ENCODE measurements at regions not wholly inside any gene's neighbourhood (a gene's known extent, or its start where the extent isn't known, plus 50 kb on each side); places are given as distances from the start of the nearest gene placed in this dataset.

GRCh38 chr2:185208261-185208660, 530.3 kb upstream of the FSIP2 start:
- Histone ChIP-seq H3K36me3 (ENCODE audit: control insufficient read depth, insufficient read depth, low read length, severe bottlenecking) (no peaks in the 10 kb centered on the region), H3K4me1 (ENCODE audit: control insufficient read depth, insufficient read depth, low read length) (no peaks in the 10 kb centered on the region), H3K9me3 (ENCODE audit: control insufficient read depth, low read length) (no peaks in the 10 kb centered on the region), H3K4me3 (ENCODE audit: low read length) (no peak overlapping the region), H3K27me3 (replicated peaks; ENCODE audit: control insufficient read depth, insufficient read depth, low read length) (no peaks in the 10 kb centered on the region), H3K9ac (ENCODE audit: low read length) (no peak overlapping the region)
- DNase-seq (ENCODE audit: low read depth): peak; percentile 46

GRCh38 chr2:185215497-185215896, 523.1 kb upstream of the FSIP2 start:
- Histone ChIP-seq H3K9ac (ENCODE audit: low read length) (no peak overlapping the region), H3K36me3 (ENCODE audit: control insufficient read depth, insufficient read depth, low read length, severe bottlenecking) (no peaks in the 10 kb centered on the region), H3K4me3 (ENCODE audit: low read length) (no peak overlapping the region), H3K27me3 (replicated peaks; ENCODE audit: control insufficient read depth, insufficient read depth, low read length) (no peaks in the 10 kb centered on the region), H3K4me1 (ENCODE audit: control insufficient read depth, insufficient read depth, low read length) (peaks cover 4% of the 10 kb centered on the region), H3K9me3 (ENCODE audit: control insufficient read depth, low read length) (no peaks in the 10 kb centered on the region)
- no peak for DNase-seq (ENCODE audit: low read depth)

DNA sequence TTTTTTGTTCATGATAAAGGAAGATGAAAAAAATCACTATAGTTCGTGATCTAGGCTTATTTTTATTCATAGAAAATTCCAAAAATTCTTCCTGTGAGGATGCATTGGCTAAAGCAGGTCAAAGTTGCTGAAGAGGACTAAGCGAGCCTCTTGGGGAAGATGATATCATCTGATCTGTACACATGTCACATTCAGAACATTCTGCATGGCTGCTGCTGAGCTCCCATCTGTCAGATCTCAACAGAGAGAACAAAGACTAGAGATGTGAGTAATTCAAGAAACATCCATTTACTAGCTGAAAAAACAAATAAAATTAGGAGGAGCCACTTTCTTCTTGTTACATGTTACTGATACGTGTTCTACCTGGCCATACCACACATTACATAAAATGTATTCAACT, 518.6 kb upstream of the FSIP2 start:
- Histone ChIP-seq H3K9me3 (ENCODE audit: control insufficient read depth, low read length) (no peaks in the 10 kb centered on the region), H3K9ac (ENCODE audit: low read length) (no peak overlapping the region), H3K4me3 (ENCODE audit: low read length) (no peak overlapping the region), H3K4me1 (ENCODE audit: control insufficient read depth, insufficient read depth, low read length) (peaks cover 4% of the 10 kb centered on the region), H3K27me3 (replicated peaks; ENCODE audit: control insufficient read depth, insufficient read depth, low read length) (no peaks in the 10 kb centered on the region), H3K36me3 (ENCODE audit: control insufficient read depth, insufficient read depth, low read length, severe bottlenecking) (no peaks in the 10 kb centered on the region)
- DNase-seq (ENCODE audit: low read depth): peak; percentile 39

- no peak for DNase-seq (ENCODE audit: low read depth)
- Histone ChIP-seq H3K9ac (ENCODE audit: low read length) (no peak overlapping the region), H3K27me3 (replicated peaks; ENCODE audit: control insufficient read depth, insufficient read depth, low read length) (no peaks in the 10 kb centered on the region), H3K9me3 (ENCODE audit: control insufficient read depth, low read length) (peaks cover 6% of the 10 kb centered on the region), H3K36me3 (ENCODE audit: control insufficient read depth, insufficient read depth, low read length, severe bottlenecking) (no peaks in the 10 kb centered on the region), H3K4me1 (ENCODE audit: control insufficient read depth, insufficient read depth, low read length) (peaks cover 4% of the 10 kb centered on the region), H3K4me3 (ENCODE audit: low read length) (no peak overlapping the region)
Observed at GRCh38 chr2:185222311-185222710, 516.3 kb upstream of the FSIP2 start.

DNA sequence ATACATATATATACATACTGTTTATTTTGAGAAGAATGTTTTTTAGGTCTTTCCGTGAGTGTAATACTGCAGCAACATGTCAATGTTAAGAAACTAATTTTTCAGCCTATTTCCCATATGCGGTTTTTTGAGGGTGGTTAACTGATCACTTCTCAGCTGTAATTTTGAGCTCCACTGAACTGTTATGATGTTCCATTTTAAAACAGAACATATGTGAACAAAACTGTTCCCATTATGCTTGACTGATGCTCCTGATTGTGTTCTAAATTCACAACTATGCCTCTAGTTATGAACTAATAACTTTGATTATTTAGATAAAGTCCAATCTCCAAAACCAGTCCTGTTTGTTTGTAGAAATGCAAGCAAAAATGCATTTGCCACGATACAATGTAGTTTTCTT, 511.2 kb upstream of the FSIP2 start:
- H3K36me3 ChIP-seq (ENCODE audit: control insufficient read depth, insufficient read depth, low read length, severe bottlenecking): no peaks in the 10 kb centered on the region
- H3K9ac ChIP-seq (ENCODE audit: low read length): no peak overlapping the region
- H3K4me3 ChIP-seq (ENCODE audit: low read length): no peak overlapping the region
- H3K9me3 ChIP-seq (ENCODE audit: control insufficient read depth, low read length): peaks cover 6% of the 10 kb centered on the region
- no peaks in the 10 kb centered on the region for H3K4me1 ChIP-seq (ENCODE audit: control insufficient read depth, insufficient read depth, low read length)
- no peak for DNase-seq (ENCODE audit: low read depth)
- H3K27me3 ChIP-seq (replicated peaks; ENCODE audit: control insufficient read depth, insufficient read depth, low read length): no peaks in the 10 kb centered on the region

GRCh38 chr2:185239491-185239890, 499.1 kb upstream of the FSIP2 start:
- Histone ChIP-seq H3K36me3 (ENCODE audit: control insufficient read depth, insufficient read depth, low read length, severe bottlenecking) (no peaks in the 10 kb centered on the region), H3K4me3 (ENCODE audit: low read length) (no peak overlapping the region), H3K9me3 (ENCODE audit: control insufficient read depth, low read length) (peaks cover 16% of the 10 kb centered on the region), H3K4me1 (ENCODE audit: control insufficient read depth, insufficient read depth, low read length) (no peaks in the 10 kb centered on the region), H3K27me3 (replicated peaks; ENCODE audit: control insufficient read depth, insufficient read depth, low read length) (no peaks in the 10 kb centered on the region), H3K9ac (ENCODE audit: low read length) (no peak overlapping the region)
- no peak for DNase-seq (ENCODE audit: low read depth)

- no peaks in the 10 kb centered on the region for H3K4me1 ChIP-seq (ENCODE audit: control insufficient read depth, insufficient read depth, low read length)
- DNase-seq (ENCODE audit: low read depth): no peak
- H3K9ac ChIP-seq (ENCODE audit: low read length): no peak overlapping the region
- no peak overlapping the region for H3K4me3 ChIP-seq (ENCODE audit: low read length)
- no peaks in the 10 kb centered on the region for H3K36me3 ChIP-seq (ENCODE audit: control insufficient read depth, insufficient read depth, low read length, severe bottlenecking)
- peaks cover 16% of the 10 kb centered on the region for H3K9me3 ChIP-seq (ENCODE audit: control insufficient read depth, low read length)
- H3K27me3 ChIP-seq (replicated peaks; ENCODE audit: control insufficient read depth, insufficient read depth, low read length): no peaks in the 10 kb centered on the region
Observed at GRCh38 chr2:185240796-185241195, 497.8 kb upstream of the FSIP2 start.

DNA sequence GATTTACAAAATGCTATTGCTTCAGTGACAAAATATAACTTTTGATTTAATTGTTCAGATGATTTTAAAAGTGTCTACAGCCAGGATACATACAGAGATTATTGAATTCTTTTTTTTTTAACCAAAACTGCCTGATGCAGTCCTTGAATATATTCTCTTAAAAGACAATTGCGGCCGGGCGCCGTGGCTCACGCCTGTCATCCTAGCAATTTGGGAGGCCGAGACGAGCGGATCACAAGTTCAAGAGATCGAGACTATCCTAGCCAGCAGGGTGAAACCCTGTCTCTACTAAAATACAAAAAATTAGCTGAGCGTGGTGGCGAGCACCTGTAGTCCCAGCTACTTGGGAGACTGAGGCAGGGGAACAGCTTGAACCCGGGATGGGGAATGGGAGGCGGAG, 497.0 kb upstream of the FSIP2 start:
- no peak overlapping the region for H3K4me3 ChIP-seq (ENCODE audit: low read length)
- H3K9ac ChIP-seq (ENCODE audit: low read length): no peak overlapping the region
- H3K9me3 ChIP-seq (ENCODE audit: control insufficient read depth, low read length): peaks cover 10% of the 10 kb centered on the region
- H3K27me3 ChIP-seq (replicated peaks; ENCODE audit: control insufficient read depth, insufficient read depth, low read length): no peaks in the 10 kb centered on the region
- DNase-seq (ENCODE audit: low read depth): no peak
- no peaks in the 10 kb centered on the region for H3K4me1 ChIP-seq (ENCODE audit: control insufficient read depth, insufficient read depth, low read length)
- H3K36me3 ChIP-seq (ENCODE audit: control insufficient read depth, insufficient read depth, low read length, severe bottlenecking): no peaks in the 10 kb centered on the region

DNA sequence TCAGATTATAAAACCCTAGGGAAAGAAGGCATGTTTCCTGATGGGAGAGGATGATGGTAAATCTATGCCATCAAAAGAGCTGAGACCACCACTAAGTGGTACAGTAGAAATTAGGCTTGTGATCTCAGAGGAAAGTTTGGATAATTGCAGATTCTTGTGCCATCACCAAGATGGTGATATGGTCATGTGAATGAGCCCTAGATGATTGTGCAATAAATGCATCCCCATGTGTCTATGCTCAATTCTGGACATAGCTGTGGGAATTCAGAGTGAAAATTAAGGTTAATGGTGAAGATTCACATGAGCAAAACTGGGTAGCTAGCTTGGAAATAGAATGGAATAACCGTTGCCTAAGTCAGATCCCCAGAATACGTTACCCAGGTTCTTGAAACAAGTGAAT, 496.1 kb upstream of the FSIP2 start:
- Histone ChIP-seq H3K27me3 (replicated peaks; ENCODE audit: control insufficient read depth, insufficient read depth, low read length) (no peaks in the 10 kb centered on the region), H3K36me3 (ENCODE audit: control insufficient read depth, insufficient read depth, low read length, severe bottlenecking) (no peaks in the 10 kb centered on the region), H3K4me1 (ENCODE audit: control insufficient read depth, insufficient read depth, low read length) (no peaks in the 10 kb centered on the region), H3K4me3 (ENCODE audit: low read length) (no peak overlapping the region), H3K9me3 (ENCODE audit: control insufficient read depth, low read length) (peaks cover 2% of the 10 kb centered on the region), H3K9ac (ENCODE audit: low read length) (no peak overlapping the region)
- no peak for DNase-seq (ENCODE audit: low read depth)

GRCh38 chr2:185245216-185245615, 493.4 kb upstream of the FSIP2 start:
- H3K9me3 ChIP-seq (ENCODE audit: control insufficient read depth, low read length): no peaks in the 10 kb centered on the region
- H3K27me3 ChIP-seq (replicated peaks; ENCODE audit: control insufficient read depth, insufficient read depth, low read length): no peaks in the 10 kb centered on the region
- H3K9ac ChIP-seq (ENCODE audit: low read length): no peak overlapping the region
- no peak overlapping the region for H3K4me3 ChIP-seq (ENCODE audit: low read length)
- no peak for DNase-seq (ENCODE audit: low read depth)
- no peaks in the 10 kb centered on the region for H3K36me3 ChIP-seq (ENCODE audit: control insufficient read depth, insufficient read depth, low read length, severe bottlenecking)
- no peaks in the 10 kb centered on the region for H3K4me1 ChIP-seq (ENCODE audit: control insufficient read depth, insufficient read depth, low read length)

GRCh38 chr2:185245806-185246205, 492.8 kb upstream of the FSIP2 start:
- no peaks in the 10 kb centered on the region for H3K27me3 ChIP-seq (replicated peaks; ENCODE audit: control insufficient read depth, insufficient read depth, low read length)
- peak; percentile 13 for DNase-seq (ENCODE audit: low read depth)
- H3K9ac ChIP-seq (ENCODE audit: low read length): no peak overlapping the region

DNA sequence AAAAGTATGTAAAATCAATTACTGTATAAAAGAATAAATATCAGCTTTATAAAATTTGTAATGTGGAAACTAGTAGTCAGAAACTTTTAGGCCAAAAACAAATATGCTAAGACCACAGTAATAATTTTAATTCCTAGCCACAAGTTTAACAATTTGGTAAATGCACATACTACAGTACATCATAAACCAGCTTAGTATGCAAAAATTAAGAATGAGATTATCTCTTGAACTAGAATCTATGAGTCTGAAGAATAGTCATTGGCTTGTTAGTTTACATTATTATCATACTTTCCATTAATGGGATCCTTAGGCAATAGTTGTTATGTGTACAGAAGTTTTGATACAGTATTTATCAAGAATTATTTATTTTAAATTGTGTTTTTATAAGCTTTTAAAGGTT, 491.9 kb upstream of the FSIP2 start:
- H3K4me1 ChIP-seq (ENCODE audit: control insufficient read depth, insufficient read depth, low read length): no peaks in the 10 kb centered on the region
- no peaks in the 10 kb centered on the region for H3K27me3 ChIP-seq (replicated peaks; ENCODE audit: control insufficient read depth, insufficient read depth, low read length)
- no peaks in the 10 kb centered on the region for H3K36me3 ChIP-seq (ENCODE audit: control insufficient read depth, insufficient read depth, low read length, severe bottlenecking)
- H3K4me3 ChIP-seq (ENCODE audit: low read length): no peak overlapping the region
- H3K9ac ChIP-seq (ENCODE audit: low read length): no peak overlapping the region
- no peaks in the 10 kb centered on the region for H3K9me3 ChIP-seq (ENCODE audit: control insufficient read depth, low read length)
- no peak for DNase-seq (ENCODE audit: low read depth)

More at GRCh38 chr2:185245806-185246205, 492.8 kb upstream of the FSIP2 start:
- no peaks in the 10 kb centered on the region for H3K36me3 ChIP-seq (ENCODE audit: control insufficient read depth, insufficient read depth, low read length, severe bottlenecking)
- no peaks in the 10 kb centered on the region for H3K4me1 ChIP-seq (ENCODE audit: control insufficient read depth, insufficient read depth, low read length)
- no peaks in the 10 kb centered on the region for H3K9me3 ChIP-seq (ENCODE audit: control insufficient read depth, low read length)
- no peak overlapping the region for H3K4me3 ChIP-seq (ENCODE audit: low read length)
